ENCODE measurements at regions not wholly inside any gene's neighbourhood (a gene's known extent, or its start where the extent isn't known, plus 50 kb on each side); places are given as distances from the start of the nearest gene placed in this dataset.

- Histone ChIP-seq H3K4me1 (ENCODE audit: control insufficient read depth, insufficient read depth, low read length) (no peaks in the 10 kb centered on the region), H3K4me3 (ENCODE audit: low read length) (no peak overlapping the region), H3K36me3 (ENCODE audit: control insufficient read depth, insufficient read depth, low read length) (no peaks in the 10 kb centered on the region), H3K27ac (ENCODE audit: low read length) (no peak overlapping the region), H3K9me3 (ENCODE audit: control insufficient read depth, low read depth, low read length) (no peaks in the 10 kb centered on the region), H3K27me3 (ENCODE audit: control insufficient read depth, insufficient read depth, low read length) (peaks cover 2% of the 10 kb centered on the region)
- WGBS (ENCODE audit: insufficient coverage, low lambda C conversion rate) = no CpG with 5 or more reads among the region's 2 CpGs
- no peak for DNase-seq
These were observed 342.7 kb downstream of the CXCL12 start for GRCh38 chr10:44042075-44042770.

- no peaks in the 10 kb centered on the region for H3K4me1 ChIP-seq (ENCODE audit: control insufficient read depth, insufficient read depth, low read length)
- H3K9me3 ChIP-seq (ENCODE audit: control insufficient read depth, low read depth, low read length) = no peaks in the 10 kb centered on the region
- no peak for DNase-seq
- H3K36me3 ChIP-seq (ENCODE audit: control insufficient read depth, insufficient read depth, low read length) = no peaks in the 10 kb centered on the region
- no peaks in the 10 kb centered on the region for H3K27me3 ChIP-seq (ENCODE audit: control insufficient read depth, insufficient read depth, low read length)
- 90% methylated on average over 2 of the region's 3 CpGs for WGBS (ENCODE audit: insufficient coverage, low lambda C conversion rate)
- H3K4me3 ChIP-seq (ENCODE audit: low read length) = no peak overlapping the region
- no peak overlapping the region for H3K27ac ChIP-seq (ENCODE audit: low read length)
These were observed 345.3 kb downstream of the CXCL12 start for GRCh38 chr10:44039599-44039998.

DNA sequence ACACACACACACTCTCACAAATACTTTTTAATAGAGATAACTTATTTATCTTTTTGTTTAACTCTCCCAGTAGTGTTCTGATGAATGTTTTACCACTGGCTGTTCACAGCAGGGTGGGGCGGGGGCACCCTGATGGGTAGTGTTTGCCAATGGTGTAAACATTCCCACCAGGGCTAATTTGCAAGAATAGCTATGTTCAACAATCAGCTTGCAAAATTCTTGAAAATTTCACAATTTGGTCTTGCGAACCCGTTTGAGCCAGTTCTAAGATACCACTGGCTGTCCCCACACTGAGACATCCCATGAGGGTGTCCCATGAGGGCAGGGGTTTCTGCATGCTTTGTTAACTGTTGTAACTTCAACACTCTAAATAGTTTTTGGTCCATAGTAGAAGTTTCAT lies 348.5 kb downstream of the CXCL12 start:
- no CpG with 5 or more reads among the region's 3 CpGs for WGBS (ENCODE audit: insufficient coverage, low lambda C conversion rate)
- Histone ChIP-seq H3K4me3 (ENCODE audit: low read length) (no peak overlapping the region), H3K27ac (ENCODE audit: low read length) (no peak overlapping the region), H3K36me3 (ENCODE audit: control insufficient read depth, insufficient read depth, low read length) (no peaks in the 10 kb centered on the region), H3K9me3 (ENCODE audit: control insufficient read depth, low read depth, low read length) (no peaks in the 10 kb centered on the region), H3K4me1 (ENCODE audit: control insufficient read depth, insufficient read depth, low read length) (no peaks in the 10 kb centered on the region), H3K27me3 (ENCODE audit: control insufficient read depth, insufficient read depth, low read length) (no peaks in the 10 kb centered on the region)
- DNase-seq = no peak

DNA sequence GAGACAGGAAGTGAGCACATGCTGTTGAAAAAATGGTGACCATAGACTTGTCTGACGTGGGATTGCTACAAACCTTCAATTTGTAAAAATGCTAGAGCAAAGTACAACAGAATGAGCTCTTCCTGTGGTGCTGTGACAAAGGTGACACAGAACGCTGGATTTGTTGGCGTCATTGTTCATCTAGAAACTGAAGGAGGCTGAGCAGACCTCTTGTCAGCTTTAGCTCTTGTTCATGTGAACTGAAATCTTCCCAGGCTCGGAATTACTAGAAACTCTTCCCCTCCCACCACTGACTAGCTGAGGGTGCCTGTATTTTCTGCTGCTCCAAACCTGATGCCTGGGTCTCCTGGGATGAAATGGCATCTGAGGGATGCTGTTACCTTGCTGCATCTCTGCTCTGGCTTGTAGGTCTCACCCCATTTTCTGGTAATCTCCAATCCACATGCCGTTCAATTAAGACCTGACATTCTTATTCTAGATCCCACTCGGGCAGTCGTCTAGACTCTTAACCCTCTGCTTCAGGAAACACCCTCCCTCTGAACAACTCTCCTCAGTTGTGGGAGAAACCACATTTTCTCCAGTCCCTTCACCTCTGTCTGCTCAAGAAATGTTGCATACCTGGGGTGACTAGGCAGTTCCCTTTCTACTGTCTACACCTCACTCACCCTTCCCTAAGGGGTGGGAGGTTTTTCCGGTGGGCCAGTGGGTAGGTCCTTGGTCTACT lies 349.3 kb downstream of the CXCL12 start:
- H3K9me3 ChIP-seq (ENCODE audit: control insufficient read depth, low read depth, low read length) = no peaks in the 10 kb centered on the region
- H3K27ac ChIP-seq (ENCODE audit: low read length) = no peak overlapping the region
- no peak overlapping the region for H3K4me3 ChIP-seq (ENCODE audit: low read length)
- H3K27me3 ChIP-seq (ENCODE audit: control insufficient read depth, insufficient read depth, low read length) = no peaks in the 10 kb centered on the region
- no peaks in the 10 kb centered on the region for H3K36me3 ChIP-seq (ENCODE audit: control insufficient read depth, insufficient read depth, low read length)
- no peaks in the 10 kb centered on the region for H3K4me1 ChIP-seq (ENCODE audit: control insufficient read depth, insufficient read depth, low read length)
- no peak for DNase-seq
- no CpG with 5 or more reads among the region's 8 CpGs for WGBS (ENCODE audit: insufficient coverage, low lambda C conversion rate)

DNA sequence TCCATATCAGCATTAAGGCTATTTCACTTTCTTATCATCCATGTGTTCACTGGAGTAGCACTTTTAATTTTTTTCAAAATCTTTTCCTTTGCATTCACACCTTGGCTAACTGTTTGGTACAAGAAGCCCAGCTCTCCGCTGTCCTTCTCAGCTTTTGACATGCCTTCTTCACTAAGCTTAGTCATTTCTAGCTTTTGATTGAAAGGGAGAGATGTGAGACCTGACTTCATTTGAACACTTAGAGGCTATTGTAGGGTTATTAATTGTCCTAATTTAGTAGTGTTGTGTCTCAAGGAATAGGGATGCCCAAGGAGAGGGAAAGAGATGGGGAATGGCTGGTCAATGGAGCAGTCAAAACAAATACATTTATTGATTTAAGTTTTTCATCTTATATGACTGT lies 350.0 kb downstream of the CXCL12 start:
- DNase-seq = no peak
- H3K27ac ChIP-seq (ENCODE audit: low read length) = no peak overlapping the region
- H3K4me1 ChIP-seq (ENCODE audit: control insufficient read depth, insufficient read depth, low read length) = no peaks in the 10 kb centered on the region
- H3K27me3 ChIP-seq (ENCODE audit: control insufficient read depth, insufficient read depth, low read length) = no peaks in the 10 kb centered on the region
- H3K4me3 ChIP-seq (ENCODE audit: low read length) = no peak overlapping the region
- 100% methylated on average over 1 of the region's 1 CpG for WGBS (ENCODE audit: insufficient coverage, low lambda C conversion rate)
- H3K9me3 ChIP-seq (ENCODE audit: control insufficient read depth, low read depth, low read length) = no peaks in the 10 kb centered on the region
- H3K36me3 ChIP-seq (ENCODE audit: control insufficient read depth, insufficient read depth, low read length) = no peaks in the 10 kb centered on the region

GRCh38 chr10:44033008-44033407 lies 351.9 kb downstream of the CXCL12 start:
- Histone ChIP-seq H3K9me3 (ENCODE audit: control insufficient read depth, low read depth, low read length) (no peaks in the 10 kb centered on the region), H3K36me3 (ENCODE audit: control insufficient read depth, insufficient read depth, low read length) (no peaks in the 10 kb centered on the region), H3K4me3 (ENCODE audit: low read length) (no peak overlapping the region), H3K4me1 (ENCODE audit: control insufficient read depth, insufficient read depth, low read length) (no peaks in the 10 kb centered on the region), H3K27me3 (ENCODE audit: control insufficient read depth, insufficient read depth, low read length) (no peaks in the 10 kb centered on the region), H3K27ac (ENCODE audit: low read length) (no peak overlapping the region)
- 53% methylated on average over 2 of the region's 3 CpGs for WGBS (ENCODE audit: insufficient coverage, low lambda C conversion rate)
- DNase-seq = no peak

- Histone ChIP-seq H3K27me3 (ENCODE audit: control insufficient read depth, insufficient read depth, low read length) (no peaks in the 10 kb centered on the region), H3K27ac (ENCODE audit: low read length) (no peak overlapping the region), H3K4me1 (ENCODE audit: control insufficient read depth, insufficient read depth, low read length) (no peaks in the 10 kb centered on the region), H3K9me3 (ENCODE audit: control insufficient read depth, low read depth, low read length) (no peaks in the 10 kb centered on the region), H3K4me3 (ENCODE audit: low read length) (no peak overlapping the region), H3K36me3 (ENCODE audit: control insufficient read depth, insufficient read depth, low read length) (no peaks in the 10 kb centered on the region)
- no CpG with 5 or more reads among the region's 1 CpG for WGBS (ENCODE audit: insufficient coverage, low lambda C conversion rate)
- DNase-seq = no peak
These were observed 352.7 kb downstream of the CXCL12 start for GRCh38 chr10:44032216-44032615.

GRCh38 chr10:44030738-44031137 lies 354.2 kb downstream of the CXCL12 start:
- H3K27ac ChIP-seq (ENCODE audit: low read length) = no peak overlapping the region
- no peaks in the 10 kb centered on the region for H3K27me3 ChIP-seq (ENCODE audit: control insufficient read depth, insufficient read depth, low read length)
- no peaks in the 10 kb centered on the region for H3K36me3 ChIP-seq (ENCODE audit: control insufficient read depth, insufficient read depth, low read length)
- no peaks in the 10 kb centered on the region for H3K9me3 ChIP-seq (ENCODE audit: control insufficient read depth, low read depth, low read length)
- no peak for DNase-seq
- no peaks in the 10 kb centered on the region for H3K4me1 ChIP-seq (ENCODE audit: control insufficient read depth, insufficient read depth, low read length)
- no CpG with 5 or more reads among the region's 2 CpGs for WGBS (ENCODE audit: insufficient coverage, low lambda C conversion rate)
- no peak overlapping the region for H3K4me3 ChIP-seq (ENCODE audit: low read length)

GRCh38 chr10:44030132-44030531 lies 354.8 kb downstream of the CXCL12 start:
- Histone ChIP-seq H3K36me3 (ENCODE audit: control insufficient read depth, insufficient read depth, low read length) (no peaks in the 10 kb centered on the region), H3K9me3 (ENCODE audit: control insufficient read depth, low read depth, low read length) (no peaks in the 10 kb centered on the region), H3K27ac (ENCODE audit: low read length) (no peak overlapping the region), H3K4me3 (ENCODE audit: low read length) (no peak overlapping the region), H3K27me3 (ENCODE audit: control insufficient read depth, insufficient read depth, low read length) (no peaks in the 10 kb centered on the region), H3K4me1 (ENCODE audit: control insufficient read depth, insufficient read depth, low read length) (no peaks in the 10 kb centered on the region)
- no peak for DNase-seq
- no CpG with 5 or more reads among the region's 4 CpGs for WGBS (ENCODE audit: insufficient coverage, low lambda C conversion rate)

- H3K4me3 ChIP-seq (ENCODE audit: low read length) = no peak overlapping the region
- no peaks in the 10 kb centered on the region for H3K4me1 ChIP-seq (ENCODE audit: control insufficient read depth, insufficient read depth, low read length)
- no peaks in the 10 kb centered on the region for H3K9me3 ChIP-seq (ENCODE audit: control insufficient read depth, low read depth, low read length)
- WGBS (ENCODE audit: insufficient coverage, low lambda C conversion rate) = no CpG with 5 or more reads among the region's 11 CpGs
- H3K27ac ChIP-seq (ENCODE audit: low read length) = no peak overlapping the region
- no peak for DNase-seq
- H3K36me3 ChIP-seq (ENCODE audit: control insufficient read depth, insufficient read depth, low read length) = no peaks in the 10 kb centered on the region
- H3K27me3 ChIP-seq (ENCODE audit: control insufficient read depth, insufficient read depth, low read length) = no peaks in the 10 kb centered on the region
These were observed 356.3 kb downstream of the CXCL12 start for GRCh38 chr10:44028384-44029137.
